ENCODE measurements at regions not wholly inside any gene's neighbourhood (a gene's known extent, or its start where the extent isn't known, plus 50 kb on each side); places are given as distances from the start of the nearest gene placed in this dataset.
"Not testable (repeated sequence)": the region's sequence is repeated elsewhere in the genome, so short reads cannot be mapped to it uniquely, and the experiment has no call there.

GRCh38 chr14:43548368-43548767, 958.7 kb downstream of the FSCB start:
- DNase-seq (ENCODE audit: low spot score): no peak

- DNase-seq (ENCODE audit: low spot score): not testable (repeated sequence)
Observed at GRCh38 chr14:43547596-43547995, 959.5 kb downstream of the FSCB start.

GRCh38 chr14:43541356-43541755, 965.7 kb downstream of the FSCB start:
- DNase-seq (ENCODE audit: low spot score): no peak

GRCh38 chr14:43540948-43541347, 966.1 kb downstream of the FSCB start:
- DNase-seq (ENCODE audit: low spot score): no peak

- DNase-seq (ENCODE audit: low spot score): no peak
Observed at GRCh38 chr14:43539210-43539609, 967.9 kb downstream of the FSCB start.

GRCh38 chr14:43535231-43535838, 971.7 kb downstream of the FSCB start:
- DNase-seq (ENCODE audit: low spot score): no peak

GRCh38 chr14:43532825-43533416, 974.2 kb downstream of the FSCB start:
- no peak for DNase-seq (ENCODE audit: low spot score)

GRCh38 chr14:43528321-43528720, 978.8 kb downstream of the FSCB start:
- no peak for DNase-seq (ENCODE audit: low spot score)

- DNase-seq (ENCODE audit: low spot score): no peak
Observed at GRCh38 chr14:43525658-43526057, 981.4 kb downstream of the FSCB start.

GRCh38 chr14:43522901-43523300, 984.2 kb downstream of the FSCB start:
- DNase-seq (ENCODE audit: low spot score): no peak

GRCh38 chr14:43522191-43522590, 984.9 kb downstream of the FSCB start:
- DNase-seq (ENCODE audit: low spot score): no peak

- DNase-seq (ENCODE audit: low spot score): no peak
Observed at GRCh38 chr14:43503508-43503907, 1003.6 kb downstream of the FSCB start.

GRCh38 chr14:43492359-43492758, 1014.7 kb downstream of the FSCB start:
- not testable (repeated sequence) for DNase-seq (ENCODE audit: low spot score)

GRCh38 chr14:43483415-43483814, 1023.7 kb downstream of the FSCB start:
- DNase-seq (ENCODE audit: low spot score): no peak

GRCh38 chr14:43481864-43482263, 1025.2 kb downstream of the FSCB start:
- no peak for DNase-seq (ENCODE audit: low spot score)

- no peak for DNase-seq (ENCODE audit: low spot score)
Observed at GRCh38 chr14:43480976-43481375, 1026.1 kb downstream of the FSCB start.

GRCh38 chr14:43479596-43480195, 1027.4 kb downstream of the FSCB start:
- no peak for DNase-seq (ENCODE audit: low spot score)

- DNase-seq (ENCODE audit: low spot score): no peak
Observed at GRCh38 chr14:43476822-43477221, 1030.3 kb downstream of the FSCB start.

- DNase-seq (ENCODE audit: low spot score): no peak
Observed at GRCh38 chr14:43475757-43476156, 1031.3 kb downstream of the FSCB start.

- no peak for DNase-seq (ENCODE audit: low spot score)
Observed at GRCh38 chr14:43471595-43471994, 1035.5 kb downstream of the FSCB start.

- DNase-seq (ENCODE audit: low spot score): no peak
Observed at GRCh38 chr14:43464968-43465367, 1042.1 kb downstream of the FSCB start.

GRCh38 chr14:43449291-43449690, 1057.8 kb downstream of the FSCB start:
- no peak for DNase-seq (ENCODE audit: low spot score)

- no peak for DNase-seq (ENCODE audit: low spot score)
Observed at GRCh38 chr14:43438056-43438455, 1069.0 kb downstream of the FSCB start.

GRCh38 chr14:43418324-43418723, 1088.8 kb downstream of the FSCB start:
- DNase-seq (ENCODE audit: low spot score): no peak

Data from hepatic stellate cell (primary cell).